Putamen (tissue), 1 donor: ENCODE measurements at regions not wholly inside any gene's neighbourhood (a gene's known extent, or its start where the extent isn't known, plus 50 kb on each side); places are given as distances from the start of the nearest gene placed in this dataset.

Experiments used
- DNase-seq: peaks from one replicate; pipeline ENCODE4 v3.0.0-alpha.2; 2016; ENCODE audit warnings: low spot score

- DNase-seq: no peak
These were observed 448.5 kb downstream of the SOX6 start for GRCh38 chr11:15907806-15908205.

DNA sequence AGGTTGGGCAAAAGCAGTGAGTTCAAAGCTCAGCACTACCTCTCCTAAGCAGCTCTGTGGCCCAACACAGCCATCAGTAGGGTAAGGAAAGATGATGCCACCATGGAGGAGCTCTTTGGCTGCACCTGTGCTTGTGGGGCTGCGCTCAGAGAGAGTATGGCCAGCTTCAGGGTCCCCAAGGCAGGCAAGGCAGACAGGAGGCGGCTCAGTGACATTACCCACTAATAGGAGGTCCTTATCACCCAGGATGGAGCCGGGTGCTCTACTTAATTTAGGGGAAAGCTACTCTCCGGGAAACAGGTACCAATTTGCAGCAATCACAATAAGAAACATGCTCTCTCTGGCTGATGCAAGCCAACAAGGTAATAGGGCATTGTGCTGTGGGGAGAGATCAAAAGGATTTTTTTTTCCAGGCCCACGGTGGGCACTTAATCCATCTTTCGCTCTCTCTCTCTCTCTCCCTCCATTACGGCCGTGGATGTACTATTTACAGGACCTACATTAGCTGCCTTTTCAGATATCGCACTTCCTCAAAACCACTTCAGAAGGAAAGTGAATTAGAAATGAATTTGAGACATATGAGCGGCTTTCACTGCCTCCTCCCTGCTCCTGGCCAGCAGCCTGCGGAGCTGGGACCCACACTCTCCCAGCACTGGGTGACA lies 446.3 kb downstream of the SOX6 start:
- DNase-seq: no peak

DNA sequence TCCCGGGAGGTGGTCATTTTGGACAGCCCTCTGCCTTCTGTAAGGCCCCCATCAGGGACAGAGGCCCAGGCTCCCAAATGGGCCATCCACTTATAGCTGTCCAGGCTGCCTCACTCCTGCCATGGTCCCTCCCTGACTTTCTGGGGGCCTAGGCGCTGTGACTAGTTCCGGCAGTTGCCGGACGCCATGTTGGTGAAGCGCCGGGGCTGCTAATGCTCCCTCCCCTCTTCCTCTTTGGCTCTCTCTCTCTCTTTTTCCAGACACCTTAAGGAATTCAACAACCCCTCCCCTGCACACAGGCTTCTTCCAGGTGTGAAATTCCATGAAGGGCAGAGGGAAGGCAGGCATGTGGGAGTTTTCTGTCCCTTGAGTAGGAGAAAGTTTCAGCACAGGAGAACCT lies 445.6 kb downstream of the SOX6 start:
- DNase-seq: no peak

DNA sequence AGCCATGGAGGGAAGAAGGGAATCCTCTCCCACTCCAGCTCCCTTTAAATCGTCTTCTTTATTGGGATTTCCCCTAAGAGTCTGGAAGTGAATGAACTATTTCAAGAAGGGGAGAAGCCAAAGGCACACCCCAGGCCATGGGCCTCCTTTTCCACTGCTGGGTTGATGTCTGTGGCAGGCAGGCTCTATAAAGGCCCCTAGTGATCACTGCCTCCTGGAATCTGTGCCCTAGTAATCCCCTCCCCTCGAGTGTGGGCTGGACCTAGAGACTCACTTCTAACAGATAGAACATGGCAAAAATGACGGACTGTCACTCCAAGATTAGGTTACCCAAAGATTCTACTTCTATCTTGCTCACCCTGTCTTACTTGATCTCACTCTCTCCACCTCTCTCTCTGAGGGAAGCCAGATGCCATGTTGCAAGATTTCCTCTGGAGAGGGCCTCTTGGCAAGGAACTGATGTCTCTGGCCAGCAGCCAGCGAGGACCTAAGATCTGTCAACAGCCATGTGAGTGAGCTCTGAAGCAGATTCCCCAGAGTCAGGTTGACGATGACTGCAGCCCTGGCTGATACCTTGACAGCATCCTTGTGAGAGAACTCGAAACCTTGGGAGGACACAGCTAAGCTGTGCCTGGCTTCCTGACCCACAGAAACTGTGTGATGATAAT lies 444.8 kb downstream of the SOX6 start:
- DNase-seq: peak; percentile 6

DNA sequence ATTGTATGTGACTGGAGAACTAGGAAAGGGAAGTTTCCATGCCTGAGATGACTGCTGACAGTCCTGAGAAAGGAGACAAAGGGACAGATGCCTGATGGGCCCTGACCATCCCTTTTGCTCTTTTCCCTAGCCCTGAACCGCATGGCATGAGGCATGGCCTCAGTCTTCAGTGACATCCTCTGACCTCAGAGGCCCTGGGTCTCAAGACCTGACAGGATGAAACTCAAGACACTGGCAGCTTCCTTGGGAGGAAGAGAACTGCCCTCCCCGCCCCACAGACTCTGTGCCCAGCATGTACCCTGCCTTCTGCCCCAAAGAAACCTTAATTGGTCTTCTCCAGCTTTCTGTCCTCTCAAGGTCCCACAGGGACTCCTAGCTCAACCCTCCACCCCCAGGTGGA lies 444.1 kb downstream of the SOX6 start:
- no peak for DNase-seq

- DNase-seq: no peak
These were observed 443.5 kb downstream of the SOX6 start for GRCh38 chr11:15912825-15913224.

DNA sequence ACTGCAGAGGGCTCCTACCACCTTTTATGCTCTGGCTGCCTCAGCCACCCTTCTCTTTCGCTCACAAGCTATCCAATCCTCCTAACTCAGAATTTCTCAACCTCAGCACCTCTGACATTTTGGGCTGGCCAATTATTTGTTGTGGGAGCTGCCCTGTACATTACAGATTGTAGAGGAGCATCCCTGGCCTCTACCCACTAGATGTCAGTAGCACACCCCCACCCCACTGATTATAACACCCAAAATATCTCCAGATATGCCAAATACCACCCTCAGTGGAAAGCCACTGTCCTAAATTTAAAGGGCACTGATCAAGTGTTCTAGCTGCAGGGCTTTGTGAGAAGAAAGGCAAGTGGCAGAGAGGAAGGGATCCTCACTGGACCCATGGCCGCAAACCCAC lies 443.1 kb downstream of the SOX6 start:
- DNase-seq: no peak
